WTC11 (cell line): ENCODE measurements at regions not wholly inside any gene's neighbourhood (a gene's known extent, or its start where the extent isn't known, plus 50 kb on each side); places are given as distances from the start of the nearest gene placed in this dataset.

Experiments used
- ATAC-seq: fragments of 200-7000 bp; cut with Tn5 transposase; 2 replicates; pipeline ENCODE4 v1.10.0; 2021; ENCODE audit warnings: mild to moderate bottlenecking, moderate library complexity
- CTCF ChIA-PET: fragments of 300-600 bp; sonication (Branson Sonifier 250); formaldehyde crosslinking; loops from one replicate; lab custom pipeline; 2021; ENCODE audit warnings: antibody characterized with exemption; lab: Charles Lee
- POLR2A ChIA-PET: fragments of 350-600 bp; sonication (Branson Sonifier 250); formaldehyde crosslinking; loops from one replicate; lab custom pipeline; 2021; ENCODE audit warnings: antibody characterized with exemption; lab: Charles Lee
- DNase-seq: peaks from one replicate; pipeline ENCODE4 v3.0.0; 2021; ENCODE audit warnings: low spot score
- H3K27ac Mint-ChIP-seq: 2 replicates; pipeline ENCODE4 v1.8.0; 2021; ENCODE audit warnings: mixed read lengths
- H3K27me3 Mint-ChIP-seq: 2 replicates; pipeline ENCODE4 v1.8.0; 2021; ENCODE audit warnings: low read depth, mild to moderate bottlenecking, moderate library complexity, mixed read lengths
- H3K36me3 Mint-ChIP-seq: 2 replicates; pipeline ENCODE4 v1.8.0; 2021; ENCODE audit warnings: mixed read lengths
- H3K4me1 Mint-ChIP-seq: 2 replicates; pipeline ENCODE4 v1.8.0; 2022; ENCODE audit warnings: mixed read lengths
- H3K4me3 Mint-ChIP-seq: 2 replicates; pipeline ENCODE4 v1.8.0; 2021; ENCODE audit warnings: mild to moderate bottlenecking, moderate library complexity, mixed read lengths
- H3K9me3 Mint-ChIP-seq: 2 replicates; pipeline ENCODE4 v1.8.0; 2021; ENCODE audit warnings: mixed read lengths
- AR ChIP-seq: fragments of 250-450 bp; sonication (Bioruptor Pico); IDR thresholded peaks from 2 replicates; pipeline ENCODE4 v1.9.0; 2021; ENCODE audit warnings: mild to moderate bottlenecking
- ATF6 ChIP-seq: sonication (generic); formaldehyde crosslinking; IDR thresholded peaks from 2 replicates; pipeline ENCODE4 v1.8.1; 2023; ENCODE audit warnings: mild to moderate bottlenecking, missing genetic modification reagents
- CREB1 ChIP-seq: sonication (generic); formaldehyde crosslinking; IDR thresholded peaks from 2 replicates; pipeline ENCODE4 v1.8.0; 2023; ENCODE audit warnings: mild to moderate bottlenecking, missing genetic modification reagents
- E2F5 ChIP-seq: sonication (generic); formaldehyde crosslinking; IDR thresholded peaks from 2 replicates; pipeline ENCODE4 v1.8.1; 2022; ENCODE audit warnings: mild to moderate bottlenecking, moderate library complexity, missing genetic modification reagents
- ERG ChIP-seq: fragments of 250-450 bp; sonication (Bioruptor Pico); IDR thresholded peaks from 2 replicates; pipeline ENCODE4 v1.8.0; 2021; ENCODE audit warnings: mild to moderate bottlenecking
- FOXK1 ChIP-seq: sonication (generic); formaldehyde crosslinking; IDR thresholded peaks from 2 replicates; pipeline ENCODE4 v1.8.0; 2022; ENCODE audit warnings: mild to moderate bottlenecking, moderate library complexity, missing genetic modification reagents
- FOXP1 ChIP-seq: sonication (generic); formaldehyde crosslinking; IDR thresholded peaks from 2 replicates; pipeline ENCODE4 v1.8.0; 2022; ENCODE audit warnings: missing genetic modification reagents, mild to moderate bottlenecking, moderate library complexity, borderline replicate concordance
- FOXP4 ChIP-seq: sonication (generic); formaldehyde crosslinking; IDR thresholded peaks from 2 replicates; pipeline ENCODE4 v1.8.0; 2022; ENCODE audit warnings: mild to moderate bottlenecking, missing genetic modification reagents
- GABPB1 ChIP-seq: sonication (generic); formaldehyde crosslinking; IDR thresholded peaks from 2 replicates; pipeline ENCODE4 v1.8.1; 2023; ENCODE audit warnings: mild to moderate bottlenecking, missing genetic modification reagents
- HMGXB4 ChIP-seq: sonication (generic); formaldehyde crosslinking; IDR thresholded peaks from 2 replicates; pipeline ENCODE4 v1.8.1; 2023; ENCODE audit warnings: mild to moderate bottlenecking, moderate library complexity, missing genetic modification reagents
- JAZF1 ChIP-seq: fragments of 250-450 bp; sonication (Bioruptor Pico); IDR thresholded peaks from 2 replicates; pipeline ENCODE4 v1.9.0; 2021; ENCODE audit warnings: moderate library complexity, mild to moderate bottlenecking, inconsistent platforms
- MAX ChIP-seq: sonication (generic); formaldehyde crosslinking; IDR thresholded peaks from 2 replicates; pipeline ENCODE4 v1.8.0; 2022; ENCODE audit warnings: mild to moderate bottlenecking, missing genetic modification reagents
- MLX ChIP-seq: sonication (generic); formaldehyde crosslinking; IDR thresholded peaks from 2 replicates; pipeline ENCODE4 v1.8.1; 2023; ENCODE audit warnings: mild to moderate bottlenecking, missing genetic modification reagents, moderate library complexity
- NFATC4 ChIP-seq: fragments of 250-450 bp; sonication (Bioruptor Pico); IDR thresholded peaks from 2 replicates; pipeline ENCODE4 v1.9.0; 2021; ENCODE audit warnings: mild to moderate bottlenecking
- NFYB ChIP-seq: sonication (generic); formaldehyde crosslinking; conservative IDR thresholded peaks from 2 replicates; pipeline ENCODE4 v1.8.0; 2022; ENCODE audit warnings: low read depth, missing genetic modification reagents
- NR1H2 ChIP-seq: sonication (generic); formaldehyde crosslinking; IDR thresholded peaks from 2 replicates; pipeline ENCODE4 v1.9.0; 2021; ENCODE audit warnings: mild to moderate bottlenecking, moderate library complexity, missing genetic modification reagents
- ZNF138 ChIP-seq: sonication (generic); formaldehyde crosslinking; conservative IDR thresholded peaks from 2 replicates; pipeline ENCODE4 v1.8.1; 2022; ENCODE audit warnings: mild to moderate bottlenecking, moderate library complexity, missing genetic modification reagents
- ZNF219 ChIP-seq: sonication (generic); formaldehyde crosslinking; IDR thresholded peaks from 2 replicates; pipeline ENCODE4 v1.8.0; 2023; ENCODE audit warnings: missing genetic modification reagents, mild to moderate bottlenecking, borderline replicate concordance

- CTCF ChIA-PET: no interaction called here
- H3K27ac Mint-ChIP-seq: no peak overlapping the region
- H3K9me3 Mint-ChIP-seq: no peaks in the 10 kb centered on the region
- TF ChIP-seq FOXK1 (no peak), E2F5 (CRISPR knock-in tag) (no peak), GABPB1 (no peak), AR (no peak)
- DNase-seq: no peak
- POLR2A ChIA-PET: no interaction called here
- no peak overlapping the region for H3K4me3 Mint-ChIP-seq
- no peaks in the 10 kb centered on the region for H3K36me3 Mint-ChIP-seq
- no peak for ATAC-seq
- H3K27me3 Mint-ChIP-seq: no peaks in the 10 kb centered on the region
- no peaks in the 10 kb centered on the region for H3K4me1 Mint-ChIP-seq
These were observed 342.7 kb upstream of the CYLC2 start for GRCh38 chr9:102652471-102652870.

GRCh38 chr9:102650896-102651295 lies 344.2 kb upstream of the CYLC2 start:
- ChIA-PET CTCF (no interaction called here), POLR2A (no interaction called here)
- no peaks in the 10 kb centered on the region for H3K4me1 Mint-ChIP-seq
- H3K4me3 Mint-ChIP-seq: no peak overlapping the region
- no peak overlapping the region for H3K27ac Mint-ChIP-seq
- no peaks in the 10 kb centered on the region for H3K27me3 Mint-ChIP-seq
- no peaks in the 10 kb centered on the region for H3K9me3 Mint-ChIP-seq
- ATAC-seq (no peak), DNase-seq (no peak)
- no peak for TF ChIP-seq JAZF1 (CRISPR knock-in tag)
- TF ChIP-seq MAX (CRISPR knock-in tag): no peak
- TF ChIP-seq ZNF219 (CRISPR knock-in tag): no peak
- no peak for TF ChIP-seq HMGXB4 (CRISPR knock-in tag)
- no peak for TF ChIP-seq FOXP4 (CRISPR knock-in tag)
- no peak for TF ChIP-seq NFYB (CRISPR knock-in tag)
- TF ChIP-seq ZNF138: no peak
- H3K36me3 Mint-ChIP-seq: no peaks in the 10 kb centered on the region

GRCh38 chr9:102642651-102643050 lies 352.5 kb upstream of the CYLC2 start:
- Mint-ChIP-seq H3K36me3 (no peaks in the 10 kb centered on the region), H3K4me1 (peaks cover 35% of the 10 kb centered on the region), H3K27me3 (no peaks in the 10 kb centered on the region), H3K27ac (peak overlapping the region; percentile 79), H3K9me3 (no peaks in the 10 kb centered on the region), H3K4me3 (no peak overlapping the region)
- no peak for DNase-seq
- ChIA-PET CTCF (no interaction called here), POLR2A (no interaction called here)
- peak; percentile 98 for ATAC-seq
- no peak for TF ChIP-seq NFATC4
- no peak for TF ChIP-seq ERG (CRISPR knock-in tag)
- TF ChIP-seq MLX (CRISPR knock-in tag): no peak
- TF ChIP-seq ATF6: no peak
- no peak for TF ChIP-seq FOXP1 (CRISPR knock-in tag)
- TF ChIP-seq AR: no peak
- TF ChIP-seq NR1H2 (CRISPR knock-in tag): no peak
- no peak for TF ChIP-seq CREB1 (CRISPR knock-in tag)
